Tibial nerve (tissue), 4 donors: ENCODE measurements at regions not wholly inside any gene's neighbourhood (a gene's known extent, or its start where the extent isn't known, plus 50 kb on each side); places are given as distances from the start of the nearest gene placed in this dataset.

ENCODE experiments used
- DNase-seq, 2 donors: peaks; one replicate each; pipeline ENCODE4 v3.0.0-alpha.2; 2019; ENCODE audit warnings: low spot score in 2 of 2
- H3K27ac ChIP-seq, 4 donors: fragments of 200-600 bp; sonication (generic) in 3 of 4; one replicate each; pipeline ENCODE4 v1.5.1; 2017 to 2019; ENCODE audit warnings: mild to moderate bottlenecking in 1 of 4
- H3K27me3 ChIP-seq, 2 donors: fragments of 200-600 bp; sonication (generic) in 1 of 2; one replicate each; pipeline versions ENCODE4 v1.5.1 to v1.6.0; 2017 to 2019
- H3K36me3 ChIP-seq, 3 donors: fragments of 200-600 bp; sonication (generic); one replicate each; pipeline ENCODE4 v1.5.1; 2018 to 2019
- H3K4me1 ChIP-seq, 4 donors: fragments of 200-600 bp; sonication (generic) in 3 of 4; one replicate each; pipeline ENCODE4 v1.5.1; 2017 to 2019
- H3K4me3 ChIP-seq, 4 donors: fragments of 200-600 bp; sonication (generic) in 3 of 4; one replicate each; pipeline ENCODE4 v1.5.1; 2017 to 2019; ENCODE audit warnings: mild to moderate bottlenecking in 1 of 4, moderate library complexity in 1 of 4
- H3K9me3 ChIP-seq, 4 donors: fragments of 200-600 bp; sonication (generic) in 3 of 4; one replicate each; pipeline ENCODE4 v1.5.1; 2017 to 2019
- EP300 ChIP-seq, 2 donors: sonication (generic); formaldehyde crosslinking; IDR thresholded peaks; one replicate each; pipeline ENCODE4 v1.6.1; 2017; ENCODE audit warnings: antibody characterized with exemption in 2 of 2, mild to moderate bottlenecking in 1 of 2
- POLR2A ChIP-seq, 2 donors: fragments of 450-650 bp; IDR thresholded peaks; one replicate each; pipeline ENCODE4 v1.6.1; 2017; ENCODE audit warnings: antibody characterized with exemption in 2 of 2, mild to moderate bottlenecking in 2 of 2, moderate library complexity in 2 of 2
- WGBS, 2 donors: methylation state at CpG; one replicate each; pipeline ENCODE4 v1.1.5; 2018; 5-methylcytosine and 5-hydroxymethylcytosine counted together
- TF ChIP-seq, protein P1 (sequence below), 5 experiments: fragments of 200-600 bp in 3 of 5; fragments of 450-650 bp in 2 of 5; sonication (generic) in 3 of 5; IDR thresholded peaks; one replicate each; pipeline ENCODE4 v1.5.1; 2016 to 2019; ENCODE audit warnings: antibody characterized with exemption in 5 of 5, mild to moderate bottlenecking in 3 of 5, moderate library complexity in 2 of 5

DNA sequence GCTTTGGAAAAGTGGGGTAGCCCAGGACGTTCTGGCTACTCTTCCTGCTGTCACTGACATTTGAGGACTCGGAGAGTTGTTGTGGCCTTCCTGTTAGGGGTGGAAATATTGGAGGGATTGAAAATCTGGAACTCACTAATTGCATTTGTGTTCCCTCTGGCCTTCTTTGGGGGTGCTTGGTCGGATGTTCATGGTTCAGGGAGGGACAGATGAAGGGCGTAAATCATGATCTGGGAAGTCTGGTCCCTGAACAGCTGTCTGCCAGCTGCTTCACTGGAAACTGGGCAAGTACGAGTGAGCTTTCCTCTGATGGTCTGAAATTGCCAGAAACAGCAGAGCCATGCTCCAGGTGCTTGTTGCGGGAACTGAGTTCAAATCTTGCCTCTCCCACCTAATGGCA, 327.8 kb upstream of the C2CD4B start:
- no peak for TF ChIP-seq POLR2A (IDR thresholded peaks at IDR 0.05)
- TF ChIP-seq, protein P1, sequence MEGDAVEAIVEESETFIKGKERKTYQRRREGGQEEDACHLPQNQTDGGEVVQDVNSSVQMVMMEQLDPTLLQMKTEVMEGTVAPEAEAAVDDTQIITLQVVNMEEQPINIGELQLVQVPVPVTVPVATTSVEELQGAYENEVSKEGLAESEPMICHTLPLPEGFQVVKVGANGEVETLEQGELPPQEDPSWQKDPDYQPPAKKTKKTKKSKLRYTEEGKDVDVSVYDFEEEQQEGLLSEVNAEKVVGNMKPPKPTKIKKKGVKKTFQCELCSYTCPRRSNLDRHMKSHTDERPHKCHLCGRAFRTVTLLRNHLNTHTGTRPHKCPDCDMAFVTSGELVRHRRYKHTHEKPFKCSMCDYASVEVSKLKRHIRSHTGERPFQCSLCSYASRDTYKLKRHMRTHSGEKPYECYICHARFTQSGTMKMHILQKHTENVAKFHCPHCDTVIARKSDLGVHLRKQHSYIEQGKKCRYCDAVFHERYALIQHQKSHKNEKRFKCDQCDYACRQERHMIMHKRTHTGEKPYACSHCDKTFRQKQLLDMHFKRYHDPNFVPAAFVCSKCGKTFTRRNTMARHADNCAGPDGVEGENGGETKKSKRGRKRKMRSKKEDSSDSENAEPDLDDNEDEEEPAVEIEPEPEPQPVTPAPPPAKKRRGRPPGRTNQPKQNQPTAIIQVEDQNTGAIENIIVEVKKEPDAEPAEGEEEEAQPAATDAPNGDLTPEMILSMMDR (IDR thresholded peaks at IDR 0.05), result no peak
- no peak for TF ChIP-seq EP300 (IDR thresholded peaks at IDR 0.05)
- no peaks in the 10 kb centered on the region for H3K36me3 ChIP-seq
- no peak for DNase-seq
- no peaks in the 10 kb centered on the region for H3K9me3 ChIP-seq
- H3K4me1 ChIP-seq, result peaks cover 0 to 49% (median 6%) of the 10 kb centered on the region in 4 donors
- no peak overlapping the region for H3K4me3 ChIP-seq
- H3K27ac ChIP-seq, result no peak overlapping the region
- 50 to 65% methylated on average over 6 of the region's 6 CpGs for WGBS, 2 donors
- H3K27me3 ChIP-seq, result no peaks in the 10 kb centered on the region

DNA sequence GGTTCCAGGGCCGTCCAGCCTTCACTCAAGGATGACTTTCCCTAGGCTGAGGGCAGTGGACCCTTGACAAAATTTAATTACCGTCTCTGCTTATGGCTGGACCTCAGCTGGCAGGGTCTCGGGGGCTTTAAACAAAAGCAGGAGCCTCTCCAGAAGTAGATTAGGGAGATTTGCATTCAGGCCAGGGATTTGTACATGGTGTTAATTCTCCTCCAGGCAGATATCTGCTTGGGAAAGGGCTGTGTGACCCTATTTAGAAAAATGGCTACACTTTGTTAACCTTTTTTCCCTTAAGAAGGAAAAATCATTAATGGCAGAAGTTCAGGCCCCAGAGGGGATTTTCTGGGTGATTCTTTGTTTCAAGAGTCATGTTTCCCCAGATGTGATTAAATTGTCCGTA, 329.1 kb upstream of the C2CD4B start:
- H3K4me3 ChIP-seq, result no peak overlapping the region
- WGBS, 2 donors, result 65 to 70% methylated on average over 4 of the region's 4 CpGs
- TF ChIP-seq, protein P1 (IDR thresholded peaks at IDR 0.05), result no peak
- no peaks in the 10 kb centered on the region for H3K36me3 ChIP-seq
- H3K27ac ChIP-seq, result no peak overlapping the region
- peaks cover 0 to 45% (median 6%) of the 10 kb centered on the region in 4 donors for H3K4me1 ChIP-seq
- no peaks in the 10 kb centered on the region for H3K27me3 ChIP-seq
- H3K9me3 ChIP-seq, result no peaks in the 10 kb centered on the region
- no peak for DNase-seq

DNA sequence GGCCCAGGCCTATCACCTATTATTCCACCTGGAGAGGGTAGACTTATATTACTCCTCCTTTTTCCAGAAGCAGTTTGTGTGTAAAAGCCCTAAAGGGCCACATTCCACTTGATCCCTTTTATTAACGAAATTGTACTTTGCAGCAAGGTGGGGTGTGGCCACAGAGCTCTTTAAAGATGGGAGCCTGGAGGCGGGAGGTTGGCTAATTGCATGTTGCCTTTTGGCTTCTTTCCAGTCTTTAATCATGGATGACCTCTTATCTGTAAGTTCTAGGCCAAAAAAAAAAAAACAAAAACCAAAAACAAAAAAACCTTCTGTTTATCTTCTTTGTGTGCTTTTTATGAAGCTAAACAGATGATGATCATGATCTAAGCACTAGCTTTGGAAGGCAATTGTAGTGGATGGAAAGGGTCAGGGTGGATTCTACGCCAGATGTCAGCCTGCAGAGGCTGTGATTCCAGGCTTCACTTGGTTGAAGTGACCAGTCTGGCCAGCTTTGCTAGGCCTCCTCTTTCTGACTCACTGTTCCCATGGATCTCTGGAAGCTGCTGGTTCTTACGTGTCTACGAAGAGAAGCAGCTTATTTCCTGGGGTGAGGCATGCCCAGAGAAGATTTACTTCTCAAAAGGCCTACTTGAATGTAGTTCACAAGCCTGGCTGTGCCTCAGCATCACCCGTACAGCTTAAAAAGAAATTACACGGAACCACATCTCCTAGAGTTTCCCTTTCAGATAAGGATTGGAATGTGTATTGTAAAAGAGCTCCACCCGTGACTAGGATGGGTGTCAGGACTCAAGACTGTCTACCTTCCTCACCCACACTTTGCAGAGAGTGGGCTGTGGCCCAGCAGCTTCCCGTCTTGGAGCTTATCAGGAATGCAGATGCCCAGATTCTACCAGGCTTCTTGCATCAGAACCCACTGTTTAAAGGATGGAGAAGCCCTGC, 330.9 kb upstream of the C2CD4B start:
- no peaks in the 10 kb centered on the region for H3K9me3 ChIP-seq
- no peaks in the 10 kb centered on the region for H3K27me3 ChIP-seq
- 58 to 60% methylated on average over 9 of the region's 9 CpGs for WGBS, 2 donors
- TF ChIP-seq POLR2A (IDR thresholded peaks at IDR 0.05) (no peak), EP300 (IDR thresholded peaks at IDR 0.05) (no peak)
- TF ChIP-seq, protein P1 (IDR thresholded peaks at IDR 0.05), result no peak
- no peak overlapping the region for H3K4me3 ChIP-seq
- peaks cover 0 to 59% (median 6%) of the 10 kb centered on the region in 4 donors for H3K4me1 ChIP-seq
- peak in 1 of 2 donors; percentile 32 for DNase-seq
- peak overlapping the region in 3 of 4 donors; percentile 15 to 62 (median 57) for H3K27ac ChIP-seq
- H3K36me3 ChIP-seq, result no peaks in the 10 kb centered on the region

DNA sequence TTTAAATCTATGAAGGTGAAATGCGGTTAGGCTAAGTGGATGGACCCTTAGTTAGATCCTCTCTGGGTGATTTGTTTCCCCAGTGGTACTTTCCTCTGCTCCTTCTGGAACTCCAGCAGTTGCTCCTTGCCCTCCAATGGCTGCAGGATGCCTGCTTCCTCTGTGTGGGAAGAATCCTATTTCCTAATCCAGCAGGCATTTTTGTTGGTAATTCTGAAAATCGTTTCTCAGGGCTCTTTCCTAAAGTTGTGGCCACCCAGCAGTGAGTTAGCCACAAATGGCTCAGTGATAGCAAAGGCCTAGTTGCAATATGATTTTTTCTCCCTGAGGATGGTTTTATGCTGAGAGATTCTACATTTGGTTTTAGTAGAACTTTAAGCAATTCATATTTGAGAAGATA, 332.3 kb upstream of the C2CD4B start:
- Histone ChIP-seq H3K27ac (peak overlapping the region in 1 of 4 donors; percentile 57), H3K36me3 (no peaks in the 10 kb centered on the region), H3K4me3 (no peak overlapping the region), H3K4me1 (peaks cover 0 to 73% (median 6%) of the 10 kb centered on the region in 4 donors), H3K9me3 (no peaks in the 10 kb centered on the region), H3K27me3 (no peaks in the 10 kb centered on the region)
- DNase-seq, result no peak
- 60 to 63% methylated on average over 2 of the region's 2 CpGs for WGBS, 2 donors
- TF ChIP-seq POLR2A (IDR thresholded peaks at IDR 0.05) (no peak), EP300 (IDR thresholded peaks at IDR 0.05) (no peak)
- TF ChIP-seq, protein P1 (IDR thresholded peaks at IDR 0.05), result no peak

DNA sequence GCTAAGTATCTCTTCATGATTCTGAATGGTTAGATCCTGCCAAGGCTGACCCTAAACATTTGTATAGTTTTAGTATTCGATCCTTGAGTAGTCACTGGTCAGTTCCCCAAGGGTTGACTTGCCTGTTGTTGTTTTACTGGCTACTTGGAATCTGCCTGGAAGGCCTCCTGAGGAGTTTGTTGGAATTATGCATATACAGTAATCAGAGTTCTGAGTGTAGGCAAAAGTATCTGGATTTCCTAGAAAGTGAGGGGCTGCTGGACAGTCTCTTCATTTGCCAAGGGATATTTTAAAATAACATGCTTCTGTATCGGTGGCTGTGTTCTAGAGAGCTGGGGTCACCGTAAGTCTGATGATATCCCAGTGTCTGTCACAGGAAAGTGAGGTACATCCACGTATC, 333.2 kb upstream of the C2CD4B start:
- Histone ChIP-seq H3K36me3 (no peaks in the 10 kb centered on the region), H3K27ac (peak overlapping the region in 1 of 4 donors; percentile 28), H3K9me3 (no peaks in the 10 kb centered on the region), H3K4me3 (no peak overlapping the region), H3K4me1 (peaks cover 0 to 80% (median 9%) of the 10 kb centered on the region in 4 donors), H3K27me3 (no peaks in the 10 kb centered on the region)
- WGBS, 2 donors, result 69 to 73% methylated on average over 4 of the region's 4 CpGs
- no peak for DNase-seq
- TF ChIP-seq, protein P1 (IDR thresholded peaks at IDR 0.05), result no peak
- TF ChIP-seq POLR2A (IDR thresholded peaks at IDR 0.05) (no peak), EP300 (IDR thresholded peaks at IDR 0.05) (no peak)
